Urinary bladder (tissue), 3 donors: ENCODE measurements at regions not wholly inside any gene's neighbourhood (a gene's known extent, or its start where the extent isn't known, plus 50 kb on each side); places are given as distances from the start of the nearest gene placed in this dataset.
"Not testable (repeated sequence)": the region's sequence is repeated elsewhere in the genome, so short reads cannot be mapped to it uniquely, and the experiment has no call there.

Experiments
- DNase-seq: peaks from one replicate; pipeline ENCODE4 v3.0.0-alpha.2; 2015; ENCODE audit errors: extremely low spot score
- H3K27ac ChIP-seq: one replicate; pipeline ENCODE4 v1.5.1; 2013; ENCODE audit warnings: low read depth, mild to moderate bottlenecking, moderate library complexity
- H3K36me3 ChIP-seq: one replicate; pipeline ENCODE4 v1.6.1; 2013; ENCODE audit warnings: mild to moderate bottlenecking, moderate library complexity; ENCODE audit not compliant: insufficient read depth
- H3K4me1 ChIP-seq: one replicate; pipeline ENCODE4 v1.6.1; 2013; ENCODE audit warnings: mild to moderate bottlenecking, moderate library complexity; ENCODE audit not compliant: insufficient read depth
- H3K4me3 ChIP-seq: one replicate; pipeline ENCODE4 v1.5.1; 2013; ENCODE audit warnings: low read depth, low read length
- WGBS: extraction: QIAGEN DNeasy Blood & Tissue Kit; methylation state at CpG from one replicate; pipeline ENCODE4 v1.1.7; 2013; 5-methylcytosine and 5-hydroxymethylcytosine counted together
- donor health status: healthy with polysubstance abuse.
- donor health status: healthy.

DNA sequence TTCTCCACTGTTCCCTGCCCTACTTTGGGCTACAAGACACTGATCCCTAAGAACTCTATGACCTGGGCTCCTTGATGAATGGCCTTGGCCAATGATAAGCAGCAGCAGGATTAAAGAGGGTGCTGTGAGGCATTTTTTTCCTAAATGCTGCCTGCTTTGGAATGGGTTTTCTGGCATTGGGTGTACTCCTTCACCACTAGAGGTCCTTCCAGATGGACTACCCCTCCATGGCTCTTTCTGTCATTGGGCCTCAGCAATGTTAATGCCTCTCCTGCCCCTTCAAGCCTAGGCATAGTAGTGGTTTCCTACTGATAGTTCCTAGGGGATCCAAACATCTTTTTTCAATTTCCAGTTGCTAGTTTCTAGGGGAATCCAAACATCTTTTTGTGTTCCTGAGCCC, 319.3 kb upstream of the RPS23 start:
- Histone ChIP-seq H3K36me3 (no peaks in the 10 kb centered on the region), H3K4me3 (no peak overlapping the region), H3K4me1 (peaks cover 1% of the 10 kb centered on the region), H3K27ac (no peak overlapping the region)
- no peak for DNase-seq

DNA sequence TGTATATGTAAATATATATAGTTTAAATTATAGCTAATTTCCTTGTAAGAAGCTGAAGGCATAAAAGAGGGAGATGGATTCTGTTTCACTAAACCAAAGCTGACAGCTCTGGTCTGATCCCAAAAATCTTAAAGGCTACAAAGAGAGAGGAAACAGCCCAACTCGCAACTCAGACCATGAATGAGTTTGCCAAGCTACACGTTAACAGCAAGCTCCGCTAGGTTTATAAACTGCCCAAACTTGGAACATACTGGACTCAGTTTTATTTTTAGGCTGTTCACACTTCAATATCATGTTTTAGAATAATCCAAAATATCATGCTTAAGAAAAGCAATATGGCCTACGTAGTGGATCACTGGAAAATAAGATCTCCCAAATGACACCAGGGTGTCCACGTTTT, 318.3 kb upstream of the RPS23 start:
- 61% methylated on average over 5 of the region's 5 CpGs for WGBS
- H3K36me3 ChIP-seq: no peaks in the 10 kb centered on the region
- no peak overlapping the region for H3K4me3 ChIP-seq
- no peak for DNase-seq
- H3K27ac ChIP-seq: no peak overlapping the region
- H3K4me1 ChIP-seq: peaks cover 1% of the 10 kb centered on the region

DNA sequence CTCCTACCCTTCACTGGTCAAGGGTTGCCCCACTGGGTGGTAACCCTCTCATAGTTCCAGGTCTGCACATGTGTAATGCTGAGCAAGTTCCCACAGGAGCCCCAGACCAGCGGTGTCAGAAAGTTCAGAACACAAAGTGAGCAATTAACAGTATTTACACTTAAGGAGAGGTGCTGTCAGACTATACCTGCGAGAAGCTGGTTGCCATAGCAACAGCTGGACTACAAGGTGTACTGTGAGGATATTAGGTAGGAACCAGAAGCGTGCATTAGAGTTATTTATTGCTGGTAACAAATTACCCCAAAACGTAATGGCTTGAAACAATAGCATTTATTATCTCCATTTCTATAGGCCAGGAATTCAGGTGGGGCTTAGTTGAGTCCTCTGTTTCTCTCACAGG, 317.0 kb upstream of the RPS23 start:
- no peak for DNase-seq
- H3K36me3 ChIP-seq: no peaks in the 10 kb centered on the region
- no peak overlapping the region for H3K4me3 ChIP-seq
- H3K27ac ChIP-seq: no peak overlapping the region
- WGBS: 90% methylated on average over 4 of the region's 4 CpGs
- no peaks in the 10 kb centered on the region for H3K4me1 ChIP-seq

DNA sequence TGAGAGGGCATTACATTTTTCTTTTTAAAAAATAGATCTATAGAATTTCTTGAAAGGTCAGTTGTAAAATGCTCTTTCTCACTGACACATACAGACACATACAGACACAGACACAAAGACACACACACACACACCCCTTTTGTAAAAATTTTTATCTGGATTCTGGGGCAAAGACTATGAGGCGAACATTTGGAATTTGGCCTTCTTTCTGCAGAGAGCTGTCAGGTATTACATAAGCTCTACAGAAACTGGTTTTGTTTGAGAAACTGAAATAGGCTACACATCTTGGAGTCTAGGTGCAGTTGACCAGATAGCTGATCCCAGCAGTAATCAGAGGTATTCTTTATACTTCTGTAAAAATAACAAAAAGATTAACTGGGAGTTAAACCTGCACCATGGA, 315.9 kb upstream of the RPS23 start:
- WGBS: 84% methylated on average over 1 of the region's 1 CpG
- DNase-seq: no peak
- Histone ChIP-seq H3K4me3 (no peak overlapping the region), H3K36me3 (no peaks in the 10 kb centered on the region), H3K27ac (no peak overlapping the region), H3K4me1 (no peaks in the 10 kb centered on the region)

GRCh38 chr5:82593481-82593880, 315.3 kb upstream of the RPS23 start:
- Histone ChIP-seq H3K4me1 (no peaks in the 10 kb centered on the region), H3K27ac (no peak overlapping the region), H3K36me3 (no peaks in the 10 kb centered on the region), H3K4me3 (no peak overlapping the region)
- 62% methylated on average over 1 of the region's 1 CpG for WGBS
- no peak for DNase-seq

DNA sequence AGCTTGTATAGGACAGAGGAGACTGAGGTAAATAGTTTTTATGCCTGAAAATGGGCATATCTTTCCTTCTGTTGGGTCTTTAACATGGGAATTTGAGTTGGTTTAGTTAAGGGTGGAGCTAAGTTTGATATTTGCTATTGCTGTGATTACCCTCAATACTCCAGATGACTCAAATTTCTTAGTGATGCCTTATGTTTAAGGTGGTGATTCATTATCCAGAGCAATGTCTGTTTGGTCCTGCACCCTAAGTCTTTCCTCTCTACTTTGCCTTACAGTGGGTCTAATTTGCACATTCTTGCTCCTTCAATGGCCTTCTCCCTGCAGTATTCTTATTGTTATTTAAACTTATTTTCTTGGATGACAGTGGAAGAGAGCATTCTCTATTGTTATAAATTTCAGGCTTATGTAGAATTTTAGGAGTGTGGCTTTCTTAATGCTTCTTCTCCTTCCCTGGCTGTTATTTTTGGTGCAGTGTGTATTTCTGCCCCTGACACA, 312.9 kb upstream of the RPS23 start:
- no peaks in the 10 kb centered on the region for H3K36me3 ChIP-seq
- no peaks in the 10 kb centered on the region for H3K4me1 ChIP-seq
- no peak overlapping the region for H3K4me3 ChIP-seq
- DNase-seq: no peak
- no peak overlapping the region for H3K27ac ChIP-seq

GRCh38 chr5:82590112-82590511, 312.0 kb upstream of the RPS23 start:
- no peaks in the 10 kb centered on the region for H3K4me1 ChIP-seq
- no peak overlapping the region for H3K4me3 ChIP-seq
- WGBS: 88% methylated on average over 1 of the region's 1 CpG
- no peak overlapping the region for H3K27ac ChIP-seq
- no peak for DNase-seq
- H3K36me3 ChIP-seq: no peaks in the 10 kb centered on the region

DNA sequence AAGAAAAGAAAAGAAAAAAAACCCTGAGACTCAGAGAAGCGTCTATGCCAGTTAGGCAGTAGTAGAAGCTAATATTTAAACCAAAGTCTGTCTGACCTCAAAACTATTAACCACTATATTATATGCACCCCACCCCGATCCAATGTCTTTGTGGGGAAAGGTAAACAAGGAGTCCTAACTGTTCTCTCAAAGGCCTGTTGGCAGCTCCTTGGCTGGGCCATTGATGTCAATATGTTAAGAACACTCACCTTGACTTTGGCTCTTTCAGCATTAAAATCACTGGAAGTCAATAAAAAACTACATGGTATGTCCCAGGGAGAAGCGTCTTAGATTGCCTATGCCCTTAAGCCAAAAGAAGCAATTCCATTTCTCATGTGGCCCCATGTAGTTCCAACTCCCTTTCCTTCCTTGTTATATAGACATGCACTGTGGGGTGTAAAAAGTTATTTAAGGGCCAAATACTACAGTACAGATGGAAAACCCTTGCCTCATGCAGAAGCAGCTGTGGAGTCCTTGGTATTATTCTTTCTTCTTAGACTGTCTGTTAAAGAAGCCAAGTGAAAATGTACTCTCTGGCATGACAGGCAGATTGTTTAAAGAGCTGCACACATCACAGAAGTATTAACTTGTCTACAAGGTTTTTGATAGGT, 308.6 kb upstream of the RPS23 start:
- 62% methylated on average over 3 of the region's 3 CpGs for WGBS
- H3K4me3 ChIP-seq: no peak overlapping the region
- no peaks in the 10 kb centered on the region for H3K36me3 ChIP-seq
- DNase-seq: no peak
- no peaks in the 10 kb centered on the region for H3K4me1 ChIP-seq
- no peak overlapping the region for H3K27ac ChIP-seq

GRCh38 chr5:82586181-82586580, 308.0 kb upstream of the RPS23 start:
- Histone ChIP-seq H3K27ac (no peak overlapping the region), H3K4me3 (no peak overlapping the region), H3K36me3 (no peaks in the 10 kb centered on the region), H3K4me1 (no peaks in the 10 kb centered on the region)
- no peak for DNase-seq
- 72% methylated on average over 2 of the region's 2 CpGs for WGBS

DNA sequence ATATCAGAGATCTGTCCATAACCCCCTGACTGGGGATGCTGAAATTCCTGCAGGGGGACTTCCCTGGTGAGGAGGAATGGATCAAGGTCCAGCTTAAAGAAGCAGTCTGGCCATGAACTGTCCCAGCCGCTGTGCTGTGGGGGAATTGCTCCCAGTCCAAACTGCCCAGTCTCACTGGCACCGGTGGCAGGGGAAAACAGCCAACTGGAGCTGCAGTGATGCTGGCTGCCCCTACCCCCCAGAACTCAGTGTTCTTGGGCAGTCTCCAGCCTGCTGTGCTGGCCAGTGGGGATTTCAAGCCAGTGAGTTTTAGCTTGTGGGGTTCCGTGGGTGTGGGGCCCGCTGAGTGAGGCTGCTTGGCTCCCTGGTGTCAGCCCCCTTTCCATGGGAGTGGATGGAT, 306.5 kb upstream of the RPS23 start:
- no peaks in the 10 kb centered on the region for H3K36me3 ChIP-seq
- WGBS: 89% methylated on average over 4 of the region's 4 CpGs
- DNase-seq: no peak
- no peak overlapping the region for H3K27ac ChIP-seq
- H3K4me1 ChIP-seq: no peaks in the 10 kb centered on the region
- no peak overlapping the region for H3K4me3 ChIP-seq

DNA sequence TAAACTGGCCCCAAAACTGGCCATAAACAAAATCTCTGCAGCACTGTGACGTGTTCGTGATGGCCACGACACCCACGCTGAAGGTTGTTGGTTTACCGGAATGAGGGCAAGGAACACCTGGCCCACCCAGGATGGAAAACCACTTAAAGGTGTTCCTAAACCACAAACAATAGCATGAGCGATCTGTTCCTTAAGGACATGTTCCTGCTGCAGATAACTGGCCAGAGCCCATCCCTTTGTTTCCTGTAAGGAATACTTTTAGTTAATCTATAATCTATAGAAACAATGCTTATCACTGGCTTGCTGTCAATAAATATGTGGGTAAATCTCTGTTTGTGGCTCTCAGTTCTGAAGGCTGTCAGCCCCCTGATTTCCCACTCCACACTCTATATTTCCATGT, 305.2 kb upstream of the RPS23 start:
- WGBS: 96% methylated on average over 6 of the region's 6 CpGs
- not testable (repeated sequence) for H3K4me1 ChIP-seq, H3K36me3 ChIP-seq, H3K27ac ChIP-seq, DNase-seq, H3K4me3 ChIP-seq

GRCh38 chr5:82564963-82565362, 286.8 kb upstream of the RPS23 start:
- WGBS: 95% methylated on average over 1 of the region's 1 CpG
- Histone ChIP-seq H3K27ac (no peak overlapping the region), H3K36me3 (no peaks in the 10 kb centered on the region), H3K4me3 (no peak overlapping the region), H3K4me1 (no peaks in the 10 kb centered on the region)
- no peak for DNase-seq

- H3K4me3 ChIP-seq: no peak overlapping the region
- no peak overlapping the region for H3K27ac ChIP-seq
- no peaks in the 10 kb centered on the region for H3K4me1 ChIP-seq
- no peaks in the 10 kb centered on the region for H3K36me3 ChIP-seq
- no peak for DNase-seq
Measured at GRCh38 chr5:82563745-82564144, 285.6 kb upstream of the RPS23 start.

DNA sequence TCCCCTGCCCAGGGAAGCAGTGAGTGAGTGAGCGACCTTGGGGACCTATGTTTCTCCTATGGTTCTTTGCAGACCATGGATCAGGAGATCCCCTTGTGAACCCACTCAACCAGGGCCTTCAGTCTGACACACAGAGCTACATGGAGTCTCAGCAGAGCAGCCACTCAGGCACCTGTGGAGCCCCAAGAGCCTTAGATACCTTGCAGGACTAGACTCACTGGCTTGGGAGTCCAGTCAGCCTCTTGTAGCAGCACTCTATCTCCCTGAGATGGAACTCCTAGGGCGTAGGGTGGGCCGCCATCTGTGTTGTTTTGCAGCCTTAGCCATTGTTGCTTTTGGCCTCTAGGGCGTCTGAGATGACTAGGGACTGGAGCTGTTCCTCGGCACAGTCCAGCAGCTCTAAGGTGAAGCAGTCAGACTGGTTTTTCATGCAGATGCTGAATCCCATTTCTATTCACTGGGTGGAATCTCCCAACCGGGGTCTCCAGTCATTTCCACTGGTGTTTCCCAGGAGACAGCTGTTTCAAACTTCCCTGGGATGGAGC, 284.6 kb upstream of the RPS23 start:
- DNase-seq: no peak
- no peaks in the 10 kb centered on the region for H3K36me3 ChIP-seq
- H3K27ac ChIP-seq: no peak overlapping the region
- H3K4me1 ChIP-seq: no peaks in the 10 kb centered on the region
- 96% methylated on average over 6 of the region's 6 CpGs for WGBS
- no peak overlapping the region for H3K4me3 ChIP-seq

- H3K27ac ChIP-seq: no peak overlapping the region
- no peaks in the 10 kb centered on the region for H3K36me3 ChIP-seq
- no peak overlapping the region for H3K4me3 ChIP-seq
- H3K4me1 ChIP-seq: no peaks in the 10 kb centered on the region
- WGBS: 50% methylated on average over 2 of the region's 2 CpGs
- DNase-seq: no peak
Measured at GRCh38 chr5:82561797-82562196, 283.6 kb upstream of the RPS23 start.
